WTC11 (cell line): ENCODE measurements at regions not wholly inside any gene's neighbourhood (a gene's known extent, or its start where the extent isn't known, plus 50 kb on each side); places are given as distances from the start of the nearest gene placed in this dataset.

Experiments used
- FOXJ3 ChIP-seq: sonication (generic); formaldehyde crosslinking; IDR thresholded peaks from 2 replicates; pipeline ENCODE4 v1.9.0; 2021; ENCODE audit warnings: missing genetic modification reagents, mild to moderate bottlenecking, borderline replicate concordance
- JUN ChIP-seq: sonication (generic); formaldehyde crosslinking; IDR thresholded peaks from 2 replicates; pipeline ENCODE4 v1.8.0; 2023; ENCODE audit warnings: mild to moderate bottlenecking, missing genetic modification reagents
- NR1H2 ChIP-seq: sonication (generic); formaldehyde crosslinking; IDR thresholded peaks from 2 replicates; pipeline ENCODE4 v1.9.0; 2021; ENCODE audit warnings: mild to moderate bottlenecking, moderate library complexity, missing genetic modification reagents
- SP1 ChIP-seq: sonication (generic); formaldehyde crosslinking; conservative IDR thresholded peaks from 2 replicates; pipeline ENCODE4 v1.8.1; 2022; ENCODE audit warnings: missing genetic modification reagents
- TEAD4 ChIP-seq: sonication (generic); formaldehyde crosslinking; IDR thresholded peaks from 2 replicates; pipeline ENCODE4 v1.8.0; 2022; ENCODE audit warnings: mild to moderate bottlenecking, missing genetic modification reagents
- ZNF232 ChIP-seq: sonication (generic); formaldehyde crosslinking; IDR thresholded peaks from 2 replicates; pipeline ENCODE4 v1.8.0; 2022; ENCODE audit warnings: mild to moderate bottlenecking, missing genetic modification reagents
- TF ChIP-seq, protein P1 (sequence below): sonication (generic); formaldehyde crosslinking; IDR thresholded peaks from 2 replicates; pipeline ENCODE4 v1.8.0; 2023; ENCODE audit warnings: missing genetic modification reagents, mild to moderate bottlenecking, borderline replicate concordance
- TF ChIP-seq, protein P2 (sequence below): fragments of 200-600 bp; IDR thresholded peaks from 2 replicates; pipeline ENCODE4 v1.8.0; 2022; ENCODE audit warnings: antibody characterized with exemption

DNA sequence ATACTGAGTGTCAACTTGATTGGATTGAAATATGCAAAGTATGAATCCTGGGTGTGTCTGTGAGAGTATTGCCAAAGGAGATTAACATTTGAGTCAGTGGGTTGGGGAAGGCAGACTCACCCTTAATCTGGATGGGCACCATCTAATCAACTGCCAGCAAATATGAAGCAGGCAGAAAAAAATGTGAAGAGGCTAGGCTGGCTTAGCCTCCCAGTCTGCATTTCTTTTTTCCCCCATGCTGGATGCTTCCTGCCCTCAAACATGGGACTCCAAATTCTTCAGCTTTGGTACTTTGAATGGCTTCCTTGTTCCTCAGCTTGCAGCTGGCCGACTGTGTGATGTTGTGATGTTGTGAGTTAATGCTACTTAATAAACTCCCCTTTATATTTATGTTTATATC is 577.4 kb downstream of the CPS1 start:
- TF ChIP-seq NR1H2 (CRISPR knock-in tag) (no peak), SP1 (CRISPR knock-in tag) (no peak), ZNF232 (CRISPR knock-in tag) (no peak), FOXJ3 (CRISPR knock-in tag) (no peak), TEAD4 (CRISPR knock-in tag) (no peak), JUN (CRISPR knock-in tag) (no peak)
- TF ChIP-seq, protein P1, sequence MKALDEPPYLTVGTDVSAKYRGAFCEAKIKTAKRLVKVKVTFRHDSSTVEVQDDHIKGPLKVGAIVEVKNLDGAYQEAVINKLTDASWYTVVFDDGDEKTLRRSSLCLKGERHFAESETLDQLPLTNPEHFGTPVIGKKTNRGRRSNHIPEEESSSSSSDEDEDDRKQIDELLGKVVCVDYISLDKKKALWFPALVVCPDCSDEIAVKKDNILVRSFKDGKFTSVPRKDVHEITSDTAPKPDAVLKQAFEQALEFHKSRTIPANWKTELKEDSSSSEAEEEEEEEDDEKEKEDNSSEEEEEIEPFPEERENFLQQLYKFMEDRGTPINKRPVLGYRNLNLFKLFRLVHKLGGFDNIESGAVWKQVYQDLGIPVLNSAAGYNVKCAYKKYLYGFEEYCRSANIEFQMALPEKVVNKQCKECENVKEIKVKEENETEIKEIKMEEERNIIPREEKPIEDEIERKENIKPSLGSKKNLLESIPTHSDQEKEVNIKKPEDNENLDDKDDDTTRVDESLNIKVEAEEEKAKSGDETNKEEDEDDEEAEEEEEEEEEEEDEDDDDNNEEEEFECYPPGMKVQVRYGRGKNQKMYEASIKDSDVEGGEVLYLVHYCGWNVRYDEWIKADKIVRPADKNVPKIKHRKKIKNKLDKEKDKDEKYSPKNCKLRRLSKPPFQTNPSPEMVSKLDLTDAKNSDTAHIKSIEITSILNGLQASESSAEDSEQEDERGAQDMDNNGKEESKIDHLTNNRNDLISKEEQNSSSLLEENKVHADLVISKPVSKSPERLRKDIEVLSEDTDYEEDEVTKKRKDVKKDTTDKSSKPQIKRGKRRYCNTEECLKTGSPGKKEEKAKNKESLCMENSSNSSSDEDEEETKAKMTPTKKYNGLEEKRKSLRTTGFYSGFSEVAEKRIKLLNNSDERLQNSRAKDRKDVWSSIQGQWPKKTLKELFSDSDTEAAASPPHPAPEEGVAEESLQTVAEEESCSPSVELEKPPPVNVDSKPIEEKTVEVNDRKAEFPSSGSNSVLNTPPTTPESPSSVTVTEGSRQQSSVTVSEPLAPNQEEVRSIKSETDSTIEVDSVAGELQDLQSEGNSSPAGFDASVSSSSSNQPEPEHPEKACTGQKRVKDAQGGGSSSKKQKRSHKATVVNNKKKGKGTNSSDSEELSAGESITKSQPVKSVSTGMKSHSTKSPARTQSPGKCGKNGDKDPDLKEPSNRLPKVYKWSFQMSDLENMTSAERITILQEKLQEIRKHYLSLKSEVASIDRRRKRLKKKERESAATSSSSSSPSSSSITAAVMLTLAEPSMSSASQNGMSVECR (CRISPR knock-in tag): no peak
- TF ChIP-seq, protein P2, sequence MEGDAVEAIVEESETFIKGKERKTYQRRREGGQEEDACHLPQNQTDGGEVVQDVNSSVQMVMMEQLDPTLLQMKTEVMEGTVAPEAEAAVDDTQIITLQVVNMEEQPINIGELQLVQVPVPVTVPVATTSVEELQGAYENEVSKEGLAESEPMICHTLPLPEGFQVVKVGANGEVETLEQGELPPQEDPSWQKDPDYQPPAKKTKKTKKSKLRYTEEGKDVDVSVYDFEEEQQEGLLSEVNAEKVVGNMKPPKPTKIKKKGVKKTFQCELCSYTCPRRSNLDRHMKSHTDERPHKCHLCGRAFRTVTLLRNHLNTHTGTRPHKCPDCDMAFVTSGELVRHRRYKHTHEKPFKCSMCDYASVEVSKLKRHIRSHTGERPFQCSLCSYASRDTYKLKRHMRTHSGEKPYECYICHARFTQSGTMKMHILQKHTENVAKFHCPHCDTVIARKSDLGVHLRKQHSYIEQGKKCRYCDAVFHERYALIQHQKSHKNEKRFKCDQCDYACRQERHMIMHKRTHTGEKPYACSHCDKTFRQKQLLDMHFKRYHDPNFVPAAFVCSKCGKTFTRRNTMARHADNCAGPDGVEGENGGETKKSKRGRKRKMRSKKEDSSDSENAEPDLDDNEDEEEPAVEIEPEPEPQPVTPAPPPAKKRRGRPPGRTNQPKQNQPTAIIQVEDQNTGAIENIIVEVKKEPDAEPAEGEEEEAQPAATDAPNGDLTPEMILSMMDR: no peak
